ENCODE measurements at regions not wholly inside any gene's neighbourhood (a gene's known extent, or its start where the extent isn't known, plus 50 kb on each side); places are given as distances from the start of the nearest gene placed in this dataset.

DNA sequence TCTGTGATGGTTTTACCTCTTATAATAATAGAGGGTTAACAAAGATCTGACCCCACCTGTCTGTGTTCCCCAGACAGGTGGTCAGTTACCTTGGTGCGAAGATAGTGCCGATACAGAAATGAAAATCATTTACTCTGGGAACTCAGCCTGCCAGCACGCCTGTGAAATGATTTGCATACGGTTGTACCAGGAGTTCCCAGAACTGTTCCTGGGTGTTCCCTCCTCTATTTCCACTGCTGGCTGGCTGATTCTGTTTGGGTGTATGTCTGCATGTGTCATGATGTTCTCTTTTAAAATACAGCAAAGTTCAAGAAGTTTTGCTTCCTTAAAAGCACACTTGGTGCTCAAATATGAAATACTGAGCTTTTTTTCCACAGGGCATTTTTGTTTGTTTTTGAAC lies 527.1 kb downstream of the FGF9 start:
- TF ChIP-seq, protein P1, sequence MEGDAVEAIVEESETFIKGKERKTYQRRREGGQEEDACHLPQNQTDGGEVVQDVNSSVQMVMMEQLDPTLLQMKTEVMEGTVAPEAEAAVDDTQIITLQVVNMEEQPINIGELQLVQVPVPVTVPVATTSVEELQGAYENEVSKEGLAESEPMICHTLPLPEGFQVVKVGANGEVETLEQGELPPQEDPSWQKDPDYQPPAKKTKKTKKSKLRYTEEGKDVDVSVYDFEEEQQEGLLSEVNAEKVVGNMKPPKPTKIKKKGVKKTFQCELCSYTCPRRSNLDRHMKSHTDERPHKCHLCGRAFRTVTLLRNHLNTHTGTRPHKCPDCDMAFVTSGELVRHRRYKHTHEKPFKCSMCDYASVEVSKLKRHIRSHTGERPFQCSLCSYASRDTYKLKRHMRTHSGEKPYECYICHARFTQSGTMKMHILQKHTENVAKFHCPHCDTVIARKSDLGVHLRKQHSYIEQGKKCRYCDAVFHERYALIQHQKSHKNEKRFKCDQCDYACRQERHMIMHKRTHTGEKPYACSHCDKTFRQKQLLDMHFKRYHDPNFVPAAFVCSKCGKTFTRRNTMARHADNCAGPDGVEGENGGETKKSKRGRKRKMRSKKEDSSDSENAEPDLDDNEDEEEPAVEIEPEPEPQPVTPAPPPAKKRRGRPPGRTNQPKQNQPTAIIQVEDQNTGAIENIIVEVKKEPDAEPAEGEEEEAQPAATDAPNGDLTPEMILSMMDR (conservative IDR thresholded peaks at IDR 0.05; ENCODE audit: low read length) = no peak
- no peak for TF ChIP-seq EZH2phosphoT487 (IDR thresholded peaks at IDR 0.05; ENCODE audit: borderline replicate concordance)
